Thyroid gland (tissue), 4 donors: ENCODE measurements at regions not wholly inside any gene's neighbourhood (a gene's known extent, or its start where the extent isn't known, plus 50 kb on each side); places are given as distances from the start of the nearest gene placed in this dataset.
"Not testable (repeated sequence)": the region's sequence is repeated elsewhere in the genome, so short reads cannot be mapped to it uniquely, and the experiment has no call there.

ENCODE experiments used
- DNase-seq, 2 donors: peaks; one replicate each; pipeline ENCODE4 v3.0.0-alpha.2; 2019
- H3K27ac ChIP-seq, 3 donors: fragments of 200-600 bp; sonication (generic); 1 replicate in 2 of 3; 2 replicates in 1 of 3; pipeline ENCODE4 v1.5.1; 2016 to 2019; ENCODE audit warnings: mild to moderate bottlenecking in 1 of 3, moderate library complexity in 1 of 3
- H3K27me3 ChIP-seq: fragments of 200-600 bp; sonication (generic); one replicate; pipeline ENCODE4 v1.5.1; 2019
- H3K36me3 ChIP-seq, 2 donors: fragments of 200-600 bp; sonication (generic); one replicate each; pipeline ENCODE4 v1.5.1; 2016 to 2019
- H3K4me1 ChIP-seq, 2 donors: fragments of 200-600 bp; sonication (generic); one replicate each; pipeline ENCODE4 v1.5.1; 2017 to 2019
- H3K4me3 ChIP-seq, 3 donors: fragments of 200-600 bp; sonication (generic); replicated peaks in 1 of 3; 1 replicate in 2 of 3; 2 replicates in 1 of 3; pipeline ENCODE4 v1.5.1; 2016; ENCODE audit warnings: mild to moderate bottlenecking in 1 of 3
- H3K9me3 ChIP-seq: fragments of 200-600 bp; sonication (generic); one replicate; pipeline ENCODE4 v1.5.1; 2017
- CTCF ChIP-seq, 6 experiments: fragments of 200-600 bp in 3 of 6; fragments of 450-650 bp in 3 of 6; sonication (generic) in 3 of 6; IDR thresholded peaks; one replicate each; pipeline ENCODE4 v1.5.1; 2016 to 2019; ENCODE audit warnings: antibody characterized with exemption in 6 of 6, mild to moderate bottlenecking in 2 of 6, inconsistent platforms in 1 of 6, moderate library complexity in 1 of 6
- POLR2A ChIP-seq, 2 donors: fragments of 450-650 bp; IDR thresholded peaks; one replicate each; pipeline ENCODE4 v1.6.1; 2017; ENCODE audit warnings: antibody characterized with exemption in 2 of 2, mild to moderate bottlenecking in 2 of 2, moderate library complexity in 1 of 2
- WGBS, 2 donors: methylation state at CpG; one replicate each; pipeline ENCODE4 v1.1.5; 2017; 5-methylcytosine and 5-hydroxymethylcytosine counted together
- intact Hi-C: fragments of 100-400 bp; cut with DNase I; formaldehyde crosslinking; loops from one replicate; pipeline ENCODE4 v1.15.1; 2023

- 88 to 90% methylated on average over 4 of the region's 4 CpGs for WGBS, 2 donors
- TF ChIP-seq CTCF (IDR thresholded peaks at IDR 0.05) (no peak), POLR2A (IDR thresholded peaks at IDR 0.05) (no peak)
- H3K4me1 ChIP-seq = no peaks in the 10 kb centered on the region
- H3K9me3 ChIP-seq = no peaks in the 10 kb centered on the region
- no peak overlapping the region for H3K4me3 ChIP-seq
- H3K27ac ChIP-seq = no peak overlapping the region
- DNase-seq = no peak
- no peaks in the 10 kb centered on the region for H3K27me3 ChIP-seq
- intact Hi-C loops = no loop called here
- H3K36me3 ChIP-seq = no peaks in the 10 kb centered on the region
Measured at GRCh38 chr2:143841935-143842334, 678.0 kb downstream of the ZEB2 start.

GRCh38 chr2:143840601-143841000 is 679.3 kb downstream of the ZEB2 start:
- intact Hi-C loops = no loop called here
- no peak overlapping the region for H3K4me3 ChIP-seq
- H3K36me3 ChIP-seq = no peaks in the 10 kb centered on the region
- H3K4me1 ChIP-seq = no peaks in the 10 kb centered on the region
- no peaks in the 10 kb centered on the region for H3K27me3 ChIP-seq
- no peak overlapping the region for H3K27ac ChIP-seq
- DNase-seq = no peak
- H3K9me3 ChIP-seq = no peaks in the 10 kb centered on the region
- TF ChIP-seq POLR2A (IDR thresholded peaks at IDR 0.05) (no peak), CTCF (IDR thresholded peaks at IDR 0.05) (no peak)

- intact Hi-C loops = no loop called here
- no peaks in the 10 kb centered on the region for H3K4me1 ChIP-seq
- no peak for DNase-seq
- H3K27me3 ChIP-seq = no peaks in the 10 kb centered on the region
- TF ChIP-seq CTCF (IDR thresholded peaks at IDR 0.05) (no peak), POLR2A (IDR thresholded peaks at IDR 0.05) (no peak)
- no peaks in the 10 kb centered on the region for H3K36me3 ChIP-seq
- WGBS, 2 donors = 81 to 84% methylated on average over 2 of the region's 2 CpGs
- no peak overlapping the region for H3K4me3 ChIP-seq
- H3K9me3 ChIP-seq = no peaks in the 10 kb centered on the region
- H3K27ac ChIP-seq = no peak overlapping the region
Measured at GRCh38 chr2:143840194-143840593, 679.7 kb downstream of the ZEB2 start.

GRCh38 chr2:143839456-143839855 is 680.5 kb downstream of the ZEB2 start:
- intact Hi-C loops = no loop called here
- no peak overlapping the region for H3K27ac ChIP-seq
- no peaks in the 10 kb centered on the region for H3K27me3 ChIP-seq
- TF ChIP-seq POLR2A (IDR thresholded peaks at IDR 0.05) (no peak), CTCF (IDR thresholded peaks at IDR 0.05) (no peak)
- H3K4me3 ChIP-seq = no peak overlapping the region
- no peak for DNase-seq
- WGBS, 2 donors = 40 to 70% methylated on average over 2 of the region's 2 CpGs
- no peaks in the 10 kb centered on the region for H3K36me3 ChIP-seq
- H3K9me3 ChIP-seq = no peaks in the 10 kb centered on the region
- H3K4me1 ChIP-seq = no peaks in the 10 kb centered on the region

GRCh38 chr2:143837055-143837454 is 682.9 kb downstream of the ZEB2 start:
- H3K27ac ChIP-seq, H3K27me3 ChIP-seq, intact Hi-C loops, H3K36me3 ChIP-seq, DNase-seq, H3K4me1 ChIP-seq, H3K9me3 ChIP-seq, H3K4me3 ChIP-seq: not testable (repeated sequence)

GRCh38 chr2:143835481-143835880 is 684.4 kb downstream of the ZEB2 start:
- Histone ChIP-seq H3K9me3 (no peaks in the 10 kb centered on the region), H3K4me1 (no peaks in the 10 kb centered on the region), H3K27me3 (no peaks in the 10 kb centered on the region), H3K36me3 (no peaks in the 10 kb centered on the region), H3K27ac (no peak overlapping the region), H3K4me3 (no peak overlapping the region)
- no peak for TF ChIP-seq CTCF (IDR thresholded peaks at IDR 0.05)
- no peak for TF ChIP-seq POLR2A (IDR thresholded peaks at IDR 0.05)
- 5 to 49% methylated on average over 2 of the region's 2 CpGs for WGBS, 2 donors
- intact Hi-C loops = no loop called here
- DNase-seq = no peak
